ENCODE measurements at regions not wholly inside any gene's neighbourhood (a gene's known extent, or its start where the extent isn't known, plus 50 kb on each side); places are given as distances from the start of the nearest gene placed in this dataset.

DNA sequence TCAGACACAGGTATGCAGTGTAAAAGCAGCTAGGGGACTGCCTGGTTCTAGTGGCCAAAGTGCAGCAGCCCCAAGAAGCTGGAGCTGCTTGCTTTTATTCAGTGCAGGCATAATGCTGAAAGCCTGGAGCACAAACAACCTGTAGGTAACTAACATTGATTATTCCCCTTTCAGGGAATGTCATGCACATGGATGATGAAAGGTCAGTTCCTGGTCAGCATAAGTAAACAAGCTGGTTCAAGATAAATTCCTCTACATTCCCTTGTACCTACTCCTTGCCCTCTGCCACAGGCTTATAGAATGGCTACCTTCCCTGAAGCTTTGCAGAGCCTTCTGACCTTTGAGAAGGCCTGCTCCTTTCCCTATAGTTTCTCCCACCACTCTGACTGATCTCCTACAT, 1318.5 kb upstream of the ADGRL3 start:
- no peak overlapping the region for H3K4me3 ChIP-seq (ENCODE audit: low read depth, poor library complexity, severe bottlenecking)
- TF ChIP-seq POLR2A (IDR thresholded peaks at IDR 0.05): no peak
- TF ChIP-seq, protein P1, sequence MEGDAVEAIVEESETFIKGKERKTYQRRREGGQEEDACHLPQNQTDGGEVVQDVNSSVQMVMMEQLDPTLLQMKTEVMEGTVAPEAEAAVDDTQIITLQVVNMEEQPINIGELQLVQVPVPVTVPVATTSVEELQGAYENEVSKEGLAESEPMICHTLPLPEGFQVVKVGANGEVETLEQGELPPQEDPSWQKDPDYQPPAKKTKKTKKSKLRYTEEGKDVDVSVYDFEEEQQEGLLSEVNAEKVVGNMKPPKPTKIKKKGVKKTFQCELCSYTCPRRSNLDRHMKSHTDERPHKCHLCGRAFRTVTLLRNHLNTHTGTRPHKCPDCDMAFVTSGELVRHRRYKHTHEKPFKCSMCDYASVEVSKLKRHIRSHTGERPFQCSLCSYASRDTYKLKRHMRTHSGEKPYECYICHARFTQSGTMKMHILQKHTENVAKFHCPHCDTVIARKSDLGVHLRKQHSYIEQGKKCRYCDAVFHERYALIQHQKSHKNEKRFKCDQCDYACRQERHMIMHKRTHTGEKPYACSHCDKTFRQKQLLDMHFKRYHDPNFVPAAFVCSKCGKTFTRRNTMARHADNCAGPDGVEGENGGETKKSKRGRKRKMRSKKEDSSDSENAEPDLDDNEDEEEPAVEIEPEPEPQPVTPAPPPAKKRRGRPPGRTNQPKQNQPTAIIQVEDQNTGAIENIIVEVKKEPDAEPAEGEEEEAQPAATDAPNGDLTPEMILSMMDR (IDR thresholded peaks at IDR 0.05): no peak
- intact Hi-C loops (cut with DNase I; ENCODE audit: low total_unique reads): no loop called here
- DNase-seq (ENCODE audit: low spot score in 2 of 2): no peak

DNA sequence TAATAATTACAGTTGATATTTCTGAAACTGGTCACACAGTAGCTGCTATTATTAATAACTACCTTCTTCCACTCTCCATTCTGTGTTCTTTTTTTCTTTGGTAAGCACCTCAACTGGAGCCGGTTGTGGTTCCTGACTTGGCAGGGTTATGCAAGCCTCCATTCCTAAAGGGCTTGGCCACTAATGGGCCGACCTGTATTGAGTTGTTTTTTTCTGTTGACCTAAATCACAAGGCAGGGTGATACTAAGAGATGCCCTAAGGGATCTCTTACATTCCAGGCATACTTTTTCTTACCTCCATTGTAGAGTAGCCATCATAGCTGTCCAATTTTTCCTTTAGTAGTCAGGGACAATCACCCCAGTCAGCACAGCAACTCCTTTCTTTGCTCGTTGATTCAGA, 1295.8 kb upstream of the ADGRL3 start:
- DNase-seq (ENCODE audit: low spot score in 2 of 2): no peak
- no peak overlapping the region for H3K4me3 ChIP-seq (ENCODE audit: low read depth, poor library complexity, severe bottlenecking)
- TF ChIP-seq, protein P1 (IDR thresholded peaks at IDR 0.05): no peak
- no peak for TF ChIP-seq POLR2A (IDR thresholded peaks at IDR 0.05)
- 59 to 63% methylated on average over 3 of the region's 3 CpGs for WGBS, 2 donors
- intact Hi-C loops (cut with DNase I; ENCODE audit: low total_unique reads): no loop called here

DNA sequence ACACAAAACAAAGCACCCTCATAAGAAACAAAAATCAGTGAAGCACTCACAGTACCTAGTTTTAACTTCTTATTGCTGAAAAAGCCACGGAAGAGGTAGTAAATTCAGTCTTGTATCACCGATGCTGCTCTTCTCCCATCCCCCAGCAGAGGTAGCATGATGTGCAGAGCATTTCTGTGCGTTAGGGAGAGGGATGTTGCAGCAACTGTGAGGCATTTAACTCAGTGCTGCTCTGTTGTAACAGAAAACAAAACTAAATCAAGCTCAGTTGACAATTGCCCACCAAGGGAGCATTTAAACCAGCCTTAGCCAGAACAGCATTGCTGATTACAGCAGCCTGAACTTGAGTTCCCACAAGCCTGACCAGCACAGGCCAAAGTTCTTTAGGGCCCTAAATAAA, 1279.7 kb upstream of the ADGRL3 start:
- WGBS, 2 donors: 55 to 69% methylated on average over 3 of the region's 3 CpGs
- intact Hi-C loops (cut with DNase I; ENCODE audit: low total_unique reads): no loop called here
- no peak overlapping the region for H3K4me3 ChIP-seq (ENCODE audit: low read depth, poor library complexity, severe bottlenecking)
- DNase-seq (ENCODE audit: low spot score in 2 of 2): no peak
- no peak for TF ChIP-seq POLR2A (IDR thresholded peaks at IDR 0.05)
- TF ChIP-seq, protein P1 (IDR thresholded peaks at IDR 0.05): no peak

DNA sequence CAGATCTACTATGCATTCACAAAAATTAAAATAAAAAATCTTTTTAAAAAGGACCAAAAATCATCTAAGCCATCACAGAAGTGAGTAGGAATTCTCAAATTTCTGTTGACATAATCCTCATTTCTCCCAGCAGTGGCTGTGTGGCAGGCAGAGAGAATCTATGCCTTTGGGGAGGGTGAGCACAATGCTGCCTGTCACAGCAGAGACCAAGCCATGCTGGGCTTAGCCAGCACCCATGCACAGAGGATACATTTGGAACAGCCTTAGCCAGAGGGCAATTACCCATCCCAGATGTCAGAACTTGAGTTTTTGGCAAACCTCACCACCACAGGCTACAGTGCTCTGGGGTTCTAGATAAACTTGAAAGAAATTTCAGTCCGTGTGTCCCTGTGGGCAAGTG, 1274.8 kb upstream of the ADGRL3 start:
- no peak overlapping the region for H3K4me3 ChIP-seq (ENCODE audit: low read depth, poor library complexity, severe bottlenecking)
- intact Hi-C loops (cut with DNase I; ENCODE audit: low total_unique reads): no loop called here
- no peak for DNase-seq (ENCODE audit: low spot score in 2 of 2)
- TF ChIP-seq, protein P1 (IDR thresholded peaks at IDR 0.05): no peak
- TF ChIP-seq POLR2A (IDR thresholded peaks at IDR 0.05): no peak
- 18 to 27% methylated on average over 1 of the region's 1 CpG for WGBS, 2 donors

DNA sequence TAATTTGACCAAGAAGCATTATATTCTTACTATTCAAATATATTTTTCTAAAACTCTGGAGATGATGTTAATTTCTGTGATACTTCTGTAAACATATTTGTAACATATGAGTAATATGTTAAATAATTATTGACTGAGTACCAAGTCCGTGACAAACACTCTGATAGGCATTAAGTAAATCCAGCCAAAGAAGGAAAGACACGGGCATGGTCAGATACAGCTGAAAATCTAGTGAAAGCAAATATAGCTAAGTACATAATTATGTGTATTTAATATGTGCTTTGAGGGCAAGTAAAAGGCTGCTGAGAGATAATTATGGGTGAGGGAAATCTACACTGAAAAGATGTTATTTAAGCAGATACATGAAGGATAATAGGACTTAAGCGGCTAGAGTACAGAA, 1263.6 kb upstream of the ADGRL3 start:
- 78 to 80% methylated on average over 3 of the region's 3 CpGs for WGBS, 2 donors
- TF ChIP-seq POLR2A (IDR thresholded peaks at IDR 0.05): no peak
- TF ChIP-seq, protein P1 (IDR thresholded peaks at IDR 0.05): no peak
- intact Hi-C loops (cut with DNase I; ENCODE audit: low total_unique reads): no loop called here

DNA sequence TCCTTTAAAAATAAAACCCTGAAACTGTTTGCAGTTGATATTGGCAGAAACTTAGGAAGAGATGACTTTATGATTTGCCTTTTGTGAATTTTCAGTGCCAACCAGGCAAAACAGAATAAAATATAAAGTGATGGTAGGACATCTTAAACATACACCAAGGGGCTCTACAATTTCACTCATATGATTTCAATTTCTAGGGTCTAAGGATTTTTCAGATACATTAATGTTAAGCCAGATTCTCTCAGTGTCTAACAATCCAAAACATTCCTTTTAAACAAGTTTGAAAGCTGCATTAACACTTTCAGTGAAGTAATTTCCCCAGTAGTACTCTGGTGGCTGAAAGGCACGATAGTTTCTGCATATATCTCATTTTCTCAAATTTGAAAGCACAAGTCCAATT, 1262.0 kb upstream of the ADGRL3 start:
- no peak for DNase-seq (ENCODE audit: low spot score in 2 of 2)
- TF ChIP-seq, protein P1 (IDR thresholded peaks at IDR 0.05): no peak
- no peak for TF ChIP-seq POLR2A (IDR thresholded peaks at IDR 0.05)
- intact Hi-C loops (cut with DNase I; ENCODE audit: low total_unique reads): no loop called here
- 23 to 69% methylated on average over 1 of the region's 1 CpG for WGBS, 2 donors
- no peak overlapping the region for H3K4me3 ChIP-seq (ENCODE audit: low read depth, poor library complexity, severe bottlenecking)

More for the DNA sequence above, 1263.6 kb upstream of the ADGRL3 start:
- H3K4me3 ChIP-seq (ENCODE audit: low read depth, poor library complexity, severe bottlenecking): no peak overlapping the region
- no peak for DNase-seq (ENCODE audit: low spot score in 2 of 2)

Measured in lower leg skin (tissue), 4 donors.